ENCODE measurements at regions not wholly inside any gene's neighbourhood (a gene's known extent, or its start where the extent isn't known, plus 50 kb on each side); places are given as distances from the start of the nearest gene placed in this dataset.

GRCh38 chr3:181773921-181774320 is 62.2 kb downstream of the SOX2 start:
- Histone ChIP-seq H3K27ac (ENCODE audit: low read length) (no peak overlapping the region), H3K27me3 (ENCODE audit: control insufficient read depth, insufficient read depth, low read length) (no peaks in the 10 kb centered on the region), H3K4me3 (ENCODE audit: low read length) (no peak overlapping the region), H3K9me3 (ENCODE audit: control insufficient read depth, insufficient read depth, low read length) (no peaks in the 10 kb centered on the region), H3K4me1 (ENCODE audit: control insufficient read depth, insufficient read depth, low read length) (no peaks in the 10 kb centered on the region), H3K36me3 (ENCODE audit: control insufficient read depth, insufficient read depth, low read length) (no peaks in the 10 kb centered on the region)
- no peak for TF ChIP-seq CTCF (IDR thresholded peaks at IDR 0.05)
- H3K9me3 Mint-ChIP-seq, result peaks cover 0 to 4% of the 10 kb centered on the region in 2 donors
- ATAC-seq, result no peak
- intact Hi-C loops (cut with micrococcal nuclease), result no loop called here
- no peaks in the 10 kb centered on the region for H3K4me1 Mint-ChIP-seq
- H3K27me3 Mint-ChIP-seq (ENCODE audit: low read depth in 2 of 2), result no peaks in the 10 kb centered on the region
- 78% methylated on average over 4 of the region's 4 CpGs for WGBS (ENCODE audit: insufficient coverage)
- no peaks in the 10 kb centered on the region for H3K36me3 Mint-ChIP-seq
- H3K27ac Mint-ChIP-seq, result no peak overlapping the region
- H3K4me3 Mint-ChIP-seq, result no peak overlapping the region
- no peak for DNase-seq

- DNase-seq (no peak), ATAC-seq (no peak)
- Mint-ChIP-seq H3K36me3 (no peaks in the 10 kb centered on the region), H3K27me3 (ENCODE audit: low read depth in 2 of 2) (no peaks in the 10 kb centered on the region), H3K4me1 (no peaks in the 10 kb centered on the region), H3K4me3 (no peak overlapping the region), H3K9me3 (peaks cover 2 to 3% of the 10 kb centered on the region in 2 donors), H3K27ac (no peak overlapping the region)
- H3K36me3 ChIP-seq (ENCODE audit: control insufficient read depth, insufficient read depth, low read length), result no peaks in the 10 kb centered on the region
- no peak overlapping the region for H3K27ac ChIP-seq (ENCODE audit: low read length)
- intact Hi-C loops (cut with micrococcal nuclease), result no loop called here
- WGBS (ENCODE audit: insufficient coverage), result 0% methylated on average over 1 of the region's 1 CpG
- TF ChIP-seq CTCF (IDR thresholded peaks at IDR 0.05), result no peak
- no peaks in the 10 kb centered on the region for H3K27me3 ChIP-seq (ENCODE audit: control insufficient read depth, insufficient read depth, low read length)
- no peaks in the 10 kb centered on the region for H3K9me3 ChIP-seq (ENCODE audit: control insufficient read depth, insufficient read depth, low read length)
- no peaks in the 10 kb centered on the region for H3K4me1 ChIP-seq (ENCODE audit: control insufficient read depth, insufficient read depth, low read length)
- no peak overlapping the region for H3K4me3 ChIP-seq (ENCODE audit: low read length)
Measured at GRCh38 chr3:181782306-181782954, 70.7 kb downstream of the SOX2 start.

GRCh38 chr3:181790561-181790960 is 78.8 kb downstream of the SOX2 start:
- H3K4me3 ChIP-seq (ENCODE audit: low read length), result no peak overlapping the region
- DNase-seq, result no peak
- no peaks in the 10 kb centered on the region for H3K36me3 ChIP-seq (ENCODE audit: control insufficient read depth, insufficient read depth, low read length)
- intact Hi-C loops (cut with micrococcal nuclease), result no loop called here
- no peaks in the 10 kb centered on the region for H3K27me3 Mint-ChIP-seq (ENCODE audit: low read depth in 2 of 2)
- H3K4me1 Mint-ChIP-seq, result no peaks in the 10 kb centered on the region
- H3K4me1 ChIP-seq (ENCODE audit: control insufficient read depth, insufficient read depth, low read length), result no peaks in the 10 kb centered on the region
- H3K9me3 Mint-ChIP-seq, result peaks cover 2 to 5% of the 10 kb centered on the region in 2 donors
- H3K27ac ChIP-seq (ENCODE audit: low read length), result no peak overlapping the region
- no peak for TF ChIP-seq CTCF (IDR thresholded peaks at IDR 0.05)
- no peaks in the 10 kb centered on the region for H3K27me3 ChIP-seq (ENCODE audit: control insufficient read depth, insufficient read depth, low read length)
- ATAC-seq, result no peak
- no peaks in the 10 kb centered on the region for H3K9me3 ChIP-seq (ENCODE audit: control insufficient read depth, insufficient read depth, low read length)
- H3K36me3 Mint-ChIP-seq, result no peaks in the 10 kb centered on the region
- WGBS (ENCODE audit: insufficient coverage), result 83% methylated on average over 7 of the region's 7 CpGs
- H3K4me3 Mint-ChIP-seq, result no peak overlapping the region
- H3K27ac Mint-ChIP-seq, result no peak overlapping the region
